T1000 (cell line): ENCODE measurements at regions not wholly inside any gene's neighbourhood (a gene's known extent, or its start where the extent isn't known, plus 50 kb on each side); places are given as distances from the start of the nearest gene placed in this dataset.

Experiments used
- DNase-seq: peaks from one replicate; lab custom pipeline; 2025; ENCODE audit warnings: mixed read lengths; lab: John Stamatoyannopoulos, UW

GRCh38 chr7:55629051-55629677 lies 56.9 kb upstream of the VOPP1 start:
- DNase-seq: no peak

GRCh38 chr7:55624813-55625212 lies 52.5 kb upstream of the VOPP1 start:
- DNase-seq: no peak

DNA sequence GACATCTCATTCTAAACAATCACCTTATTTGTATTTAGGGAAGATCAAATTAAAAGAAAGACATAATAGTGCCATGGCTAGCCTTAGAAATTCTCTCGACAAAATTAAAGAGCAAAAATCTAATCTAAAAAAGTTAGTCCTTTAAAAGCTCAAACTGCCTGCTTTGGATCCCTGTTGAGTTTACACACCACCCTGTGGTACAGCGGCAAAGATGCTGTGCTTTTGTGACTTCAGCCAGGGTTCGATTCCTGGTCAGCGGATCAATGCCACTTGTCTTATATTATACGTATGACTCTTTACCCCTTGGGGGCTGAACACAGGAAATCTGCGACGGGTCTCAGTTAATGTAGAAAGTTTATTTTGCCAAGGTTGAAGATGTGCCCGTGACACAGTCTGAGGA lies 51.3 kb upstream of the VOPP1 start:
- DNase-seq: no peak

DNA sequence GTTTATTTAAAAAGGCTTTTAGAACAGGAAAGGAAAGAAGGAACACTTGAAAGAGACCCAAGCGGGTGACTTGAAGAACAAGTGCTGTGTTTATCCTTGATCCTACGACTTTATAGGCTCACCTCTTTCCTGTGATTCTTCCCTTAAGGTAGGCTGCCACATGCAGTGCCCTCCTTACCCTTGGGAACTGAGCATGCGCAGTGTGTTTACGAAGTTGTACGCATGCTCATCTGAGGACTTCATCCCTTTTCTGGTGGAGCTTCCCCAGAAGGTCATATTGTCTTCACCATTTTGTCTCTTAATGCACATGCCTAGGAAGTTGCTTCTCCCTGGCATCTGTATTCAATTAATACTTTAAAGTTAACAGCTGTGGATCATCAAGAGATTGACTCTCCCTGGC lies 49.9 kb upstream of the VOPP1 start:
- no peak for DNase-seq
